Erythroblast (primary cell): ENCODE measurements at regions not wholly inside any gene's neighbourhood (a gene's known extent, or its start where the extent isn't known, plus 50 kb on each side); places are given as distances from the start of the nearest gene placed in this dataset.

Experiments
- GATA1 ChIP-seq: IDR thresholded peaks from 2 replicates; pipeline ENCODE4 v1.6.1; 2011; ENCODE audit warnings: low read depth, mild to moderate bottlenecking, control low read depth, low read length, moderate library complexity
- POLR2A ChIP-seq: IDR thresholded peaks from 2 replicates; pipeline ENCODE4 v1.6.1; 2011; ENCODE audit warnings: mild to moderate bottlenecking, low read length

DNA sequence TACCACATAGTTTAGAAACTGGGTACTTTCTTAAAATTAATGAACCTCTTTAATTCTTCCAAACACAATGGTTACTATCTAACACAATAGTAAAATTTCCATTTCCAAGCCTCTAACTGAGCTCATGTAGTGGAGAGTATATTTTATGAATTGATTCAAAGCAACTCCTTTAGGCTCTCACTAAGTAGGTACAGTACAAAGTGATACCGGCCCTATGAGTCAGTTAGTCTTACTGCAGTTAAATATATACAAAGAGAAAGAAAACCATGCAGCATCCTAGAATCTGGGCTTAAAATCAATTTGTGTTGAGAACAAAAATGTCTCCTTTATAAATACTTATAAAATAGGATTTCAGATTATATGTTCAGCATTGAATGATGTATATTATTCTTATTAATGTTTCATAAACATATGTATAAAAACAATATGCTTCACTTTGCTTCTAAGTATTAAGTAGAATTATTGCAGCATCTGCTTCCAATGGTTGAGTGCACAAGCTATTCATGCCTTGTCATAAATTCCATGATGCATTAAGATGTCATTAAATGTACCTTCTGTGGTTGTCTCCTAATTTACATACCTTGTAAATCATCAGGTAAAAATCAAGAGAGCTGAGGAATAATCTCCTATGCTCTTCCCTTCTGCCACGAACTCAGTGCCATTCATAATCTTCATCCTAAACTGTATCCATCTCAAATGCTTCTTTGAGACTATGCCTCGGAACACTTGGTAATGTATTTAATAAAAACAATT, 1037.8 kb downstream of the STPG2 start:
- TF ChIP-seq POLR2A: no peak
- no peak for TF ChIP-seq GATA1
